Astrocyte of the cerebellum (primary cell): ENCODE measurements at regions not wholly inside any gene's neighbourhood (a gene's known extent, or its start where the extent isn't known, plus 50 kb on each side); places are given as distances from the start of the nearest gene placed in this dataset.
A peak's percentile ranks its signal among the peaks of the same experiment; 100 is the strongest.

Experiments used
- DNase-seq: peaks from one replicate; pipeline ENCODE4 v3.0.0-alpha.2; 2011; ENCODE audit warnings: low read depth
- H3K4me3 ChIP-seq: 2 replicates; pipeline ENCODE4 v1.5.1; 2011; ENCODE audit warnings: mild to moderate bottlenecking, low read depth, low read length, moderate library complexity
- CTCF ChIP-seq: IDR thresholded peaks from 2 replicates; pipeline ENCODE4 v1.5.1; 2012; ENCODE audit warnings: low read length, low read depth, moderate library complexity, mild to moderate bottlenecking; ENCODE audit errors: missing control alignments
- in situ Hi-C: cut with HindIII; loops from 2 replicates; pipeline ENCODE4 v1.10.0; 2017; ENCODE audit warnings: low sequenced_read_pairs

- DNase-seq = no peak
- in situ Hi-C loops = no loop called here
- no peak overlapping the region for H3K4me3 ChIP-seq
- TF ChIP-seq CTCF = no peak
Measured at GRCh38 chr12:115132905-115133304, 448.9 kb upstream of the TBX3 start.

GRCh38 chr12:115132145-115132544 lies 448.2 kb upstream of the TBX3 start:
- DNase-seq = peak; percentile 4
- TF ChIP-seq CTCF = no peak
- no peak overlapping the region for H3K4me3 ChIP-seq
- in situ Hi-C loops = no loop called here

- no peak overlapping the region for H3K4me3 ChIP-seq
- no peak for DNase-seq
- TF ChIP-seq CTCF = no peak
- in situ Hi-C loops = no loop called here
Measured at GRCh38 chr12:115129727-115130126, 445.8 kb upstream of the TBX3 start.

GRCh38 chr12:115121053-115121452 lies 437.1 kb upstream of the TBX3 start:
- DNase-seq = no peak
- in situ Hi-C loops = no loop called here
- H3K4me3 ChIP-seq = no peak overlapping the region
- TF ChIP-seq CTCF = no peak

GRCh38 chr12:115118177-115118724 lies 434.3 kb upstream of the TBX3 start:
- in situ Hi-C loops = no loop called here

GRCh38 chr12:115114140-115114539 lies 430.2 kb upstream of the TBX3 start:
- DNase-seq = no peak
- H3K4me3 ChIP-seq = no peak overlapping the region
- no peak for TF ChIP-seq CTCF
- in situ Hi-C loops = no loop called here

More at GRCh38 chr12:115118177-115118724, 434.3 kb upstream of the TBX3 start:
- no peak overlapping the region for H3K4me3 ChIP-seq
- no peak for TF ChIP-seq CTCF
- DNase-seq = no peak

GRCh38 chr12:115109863-115110262 lies 425.9 kb upstream of the TBX3 start:
- no peak overlapping the region for H3K4me3 ChIP-seq
- DNase-seq = no peak
- TF ChIP-seq CTCF = no peak
- in situ Hi-C loops = no loop called here
